ENCODE measurements at regions not wholly inside any gene's neighbourhood (a gene's known extent, or its start where the extent isn't known, plus 50 kb on each side); places are given as distances from the start of the nearest gene placed in this dataset.

DNA sequence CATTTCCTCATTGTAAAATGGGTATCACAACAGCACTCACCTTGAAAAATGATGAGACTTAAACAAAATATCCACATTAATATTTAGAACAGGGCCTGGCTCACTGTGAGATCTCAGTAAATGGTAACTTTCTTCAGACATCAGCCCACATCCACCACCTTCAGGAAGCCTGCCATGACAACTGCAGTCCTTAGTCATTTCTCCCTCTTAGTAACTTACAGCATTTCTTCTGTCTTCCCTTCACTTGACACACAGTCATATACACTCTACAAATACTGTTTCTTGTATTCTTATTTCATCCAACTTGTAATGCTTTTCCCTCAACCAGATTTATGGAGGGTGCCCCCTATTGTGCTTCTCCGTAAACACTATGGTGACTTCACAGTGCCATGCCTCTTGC is 263.0 kb downstream of the ZNF516 start:
- no peaks in the 10 kb centered on the region for H3K4me1 ChIP-seq
- TF ChIP-seq, protein P1, sequence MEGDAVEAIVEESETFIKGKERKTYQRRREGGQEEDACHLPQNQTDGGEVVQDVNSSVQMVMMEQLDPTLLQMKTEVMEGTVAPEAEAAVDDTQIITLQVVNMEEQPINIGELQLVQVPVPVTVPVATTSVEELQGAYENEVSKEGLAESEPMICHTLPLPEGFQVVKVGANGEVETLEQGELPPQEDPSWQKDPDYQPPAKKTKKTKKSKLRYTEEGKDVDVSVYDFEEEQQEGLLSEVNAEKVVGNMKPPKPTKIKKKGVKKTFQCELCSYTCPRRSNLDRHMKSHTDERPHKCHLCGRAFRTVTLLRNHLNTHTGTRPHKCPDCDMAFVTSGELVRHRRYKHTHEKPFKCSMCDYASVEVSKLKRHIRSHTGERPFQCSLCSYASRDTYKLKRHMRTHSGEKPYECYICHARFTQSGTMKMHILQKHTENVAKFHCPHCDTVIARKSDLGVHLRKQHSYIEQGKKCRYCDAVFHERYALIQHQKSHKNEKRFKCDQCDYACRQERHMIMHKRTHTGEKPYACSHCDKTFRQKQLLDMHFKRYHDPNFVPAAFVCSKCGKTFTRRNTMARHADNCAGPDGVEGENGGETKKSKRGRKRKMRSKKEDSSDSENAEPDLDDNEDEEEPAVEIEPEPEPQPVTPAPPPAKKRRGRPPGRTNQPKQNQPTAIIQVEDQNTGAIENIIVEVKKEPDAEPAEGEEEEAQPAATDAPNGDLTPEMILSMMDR (IDR thresholded peaks at IDR 0.05) = no peak
- H3K79me2 ChIP-seq = no peaks in the 10 kb centered on the region
- H3K27me3 ChIP-seq (ENCODE audit: control insufficient read depth, insufficient read depth, low read length) = no peaks in the 10 kb centered on the region
- no peak overlapping the region for H3K4me3 ChIP-seq (ENCODE audit: low read depth, low read length)
- H3K36me3 ChIP-seq (ENCODE audit: control insufficient read depth, insufficient read depth, low read length) = no peaks in the 10 kb centered on the region
- H3K4me2 ChIP-seq (ENCODE audit: low read length) = no peak overlapping the region
- no peak overlapping the region for H2AFZ ChIP-seq
- no peak overlapping the region for H3K27ac ChIP-seq
- H3K9ac ChIP-seq = no peak overlapping the region
- H3K9me3 ChIP-seq (ENCODE audit: control insufficient read depth, low read length) = no peaks in the 10 kb centered on the region

DNA sequence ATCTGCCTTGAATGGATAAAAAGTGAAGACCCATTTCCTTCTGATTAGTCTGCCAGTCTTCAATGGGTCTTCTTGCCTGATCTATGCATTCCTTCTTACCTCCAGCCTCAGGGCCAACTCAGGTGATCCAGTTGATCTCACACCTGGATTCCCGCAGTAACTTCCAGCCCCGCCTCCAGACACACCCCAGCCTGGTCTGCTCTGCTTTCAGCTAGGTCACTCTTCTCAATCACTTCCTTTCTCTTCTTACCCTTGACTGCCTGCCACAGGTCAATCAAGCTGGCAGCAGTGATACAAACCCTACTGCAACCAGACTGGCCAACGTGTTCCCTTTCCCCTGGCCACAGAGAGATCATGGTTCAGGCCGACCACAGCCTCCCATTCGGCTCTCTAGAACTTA is 263.6 kb downstream of the ZNF516 start:
- no peak overlapping the region for H3K9ac ChIP-seq
- no peak overlapping the region for H3K27ac ChIP-seq
- no peak overlapping the region for H3K4me3 ChIP-seq (ENCODE audit: low read depth, low read length)
- H3K36me3 ChIP-seq (ENCODE audit: control insufficient read depth, insufficient read depth, low read length) = no peaks in the 10 kb centered on the region
- no peaks in the 10 kb centered on the region for H3K4me1 ChIP-seq
- no peak overlapping the region for H2AFZ ChIP-seq
- no peaks in the 10 kb centered on the region for H3K79me2 ChIP-seq
- H3K9me3 ChIP-seq (ENCODE audit: control insufficient read depth, low read length) = no peaks in the 10 kb centered on the region
- no peak overlapping the region for H3K4me2 ChIP-seq (ENCODE audit: low read length)
- TF ChIP-seq, protein P1 (IDR thresholded peaks at IDR 0.05) = no peak
- H3K27me3 ChIP-seq (ENCODE audit: control insufficient read depth, insufficient read depth, low read length) = no peaks in the 10 kb centered on the region

DNA sequence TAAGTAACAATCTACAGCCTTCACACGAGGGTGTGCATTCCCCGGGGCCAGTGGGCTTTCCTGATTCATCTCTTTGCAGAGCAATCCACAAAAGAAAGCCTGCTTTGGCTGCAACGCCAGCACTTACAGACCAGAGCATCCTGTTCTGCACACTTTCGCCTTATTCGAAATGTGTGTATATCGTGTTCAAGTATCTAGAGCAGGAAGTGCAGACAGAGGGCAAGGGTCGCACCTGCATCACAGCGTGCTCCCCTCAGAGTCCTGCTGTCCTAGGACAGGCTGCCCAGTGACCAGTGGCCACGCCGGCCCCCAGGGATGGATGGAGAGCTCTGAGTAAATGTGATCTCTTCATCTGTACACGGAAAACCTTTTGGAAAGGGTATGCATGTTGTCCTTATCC is 264.3 kb downstream of the ZNF516 start:
- H3K79me2 ChIP-seq = no peaks in the 10 kb centered on the region
- no peaks in the 10 kb centered on the region for H3K36me3 ChIP-seq (ENCODE audit: control insufficient read depth, insufficient read depth, low read length)
- TF ChIP-seq, protein P1 (IDR thresholded peaks at IDR 0.05) = no peak
- H2AFZ ChIP-seq = no peak overlapping the region
- no peaks in the 10 kb centered on the region for H3K27me3 ChIP-seq (ENCODE audit: control insufficient read depth, insufficient read depth, low read length)
- H3K4me3 ChIP-seq (ENCODE audit: low read depth, low read length) = no peak overlapping the region
- no peaks in the 10 kb centered on the region for H3K9me3 ChIP-seq (ENCODE audit: control insufficient read depth, low read length)
- H3K27ac ChIP-seq = no peak overlapping the region
- H3K4me1 ChIP-seq = no peaks in the 10 kb centered on the region
- no peak overlapping the region for H3K9ac ChIP-seq
- no peak overlapping the region for H3K4me2 ChIP-seq (ENCODE audit: low read length)

DNA sequence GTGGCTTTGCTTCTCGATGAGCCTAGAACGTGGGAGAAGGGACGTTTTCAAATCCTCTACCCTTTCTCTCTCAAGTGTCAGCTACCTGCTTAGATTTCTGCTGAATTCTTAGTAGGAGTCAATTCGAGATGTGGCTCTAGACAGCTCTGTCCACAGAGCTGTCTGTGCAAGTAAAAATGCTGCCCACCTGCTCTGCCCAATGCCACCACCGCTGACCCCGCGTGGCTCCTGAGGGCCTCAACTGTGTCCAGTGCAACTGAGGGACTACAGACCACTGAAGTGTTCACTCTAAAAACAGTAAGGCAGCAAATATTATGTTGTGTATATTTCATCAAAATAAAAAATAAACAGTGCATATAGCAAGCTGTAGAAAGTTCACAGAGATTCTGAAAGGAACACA is 266.3 kb downstream of the ZNF516 start:
- H3K9ac ChIP-seq = no peak overlapping the region

DNA sequence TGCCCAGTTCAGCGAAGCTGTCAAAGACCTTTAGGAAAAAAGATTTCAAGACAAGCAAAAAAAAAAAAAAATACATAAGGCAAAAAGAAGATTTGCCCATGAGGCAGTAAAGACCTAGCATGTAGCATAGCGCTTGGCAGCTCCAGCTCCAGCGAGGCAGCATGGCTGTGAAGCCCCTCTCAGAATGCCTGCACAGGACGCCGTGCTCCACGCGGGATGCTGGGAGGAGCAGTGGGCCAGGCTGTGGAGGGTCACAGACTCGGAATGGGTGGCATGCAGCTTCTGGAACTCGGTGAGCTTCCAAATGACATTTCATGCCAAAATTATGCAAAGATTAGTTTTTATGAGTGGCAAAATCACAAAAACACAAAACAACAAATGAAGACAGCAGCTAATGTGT is 267.3 kb downstream of the ZNF516 start:
- Histone ChIP-seq H3K9ac (no peak overlapping the region), H3K27ac (no peak overlapping the region), H3K4me2 (ENCODE audit: low read length) (no peak overlapping the region), H2AFZ (no peak overlapping the region), H3K36me3 (ENCODE audit: control insufficient read depth, insufficient read depth, low read length) (no peaks in the 10 kb centered on the region), H3K4me3 (ENCODE audit: low read depth, low read length) (no peak overlapping the region), H3K79me2 (no peaks in the 10 kb centered on the region), H3K9me3 (ENCODE audit: control insufficient read depth, low read length) (no peaks in the 10 kb centered on the region), H3K27me3 (ENCODE audit: control insufficient read depth, insufficient read depth, low read length) (no peaks in the 10 kb centered on the region), H3K4me1 (no peaks in the 10 kb centered on the region)
- TF ChIP-seq, protein P1 (IDR thresholded peaks at IDR 0.05) = no peak

More for the DNA sequence above, 266.3 kb downstream of the ZNF516 start:
- TF ChIP-seq, protein P1 (IDR thresholded peaks at IDR 0.05) = no peak
- Histone ChIP-seq H3K4me3 (ENCODE audit: low read depth, low read length) (no peak overlapping the region), H3K9me3 (ENCODE audit: control insufficient read depth, low read length) (no peaks in the 10 kb centered on the region), H3K79me2 (no peaks in the 10 kb centered on the region), H3K27me3 (ENCODE audit: control insufficient read depth, insufficient read depth, low read length) (no peaks in the 10 kb centered on the region), H3K36me3 (ENCODE audit: control insufficient read depth, insufficient read depth, low read length) (no peaks in the 10 kb centered on the region), H3K4me2 (ENCODE audit: low read length) (no peak overlapping the region), H3K4me1 (no peaks in the 10 kb centered on the region), H2AFZ (no peak overlapping the region), H3K27ac (no peak overlapping the region)
